ENCODE measurements at regions not wholly inside any gene's neighbourhood (a gene's known extent, or its start where the extent isn't known, plus 50 kb on each side); places are given as distances from the start of the nearest gene placed in this dataset.

- intact Hi-C loops (cut with micrococcal nuclease): no loop called here
- Histone ChIP-seq H3K9ac (ENCODE audit: insufficient read depth in 1 of 2, low read depth in 2 of 2, low read length in 2 of 2) (no peak overlapping the region), H3K36me3 (ENCODE audit: control insufficient read depth, insufficient read depth, low read length) (no peaks in the 10 kb centered on the region), H2AFZ (ENCODE audit: low read depth, low read length) (no peak overlapping the region), H3K4me2 (ENCODE audit: insufficient read depth, low read length) (no peak overlapping the region), H3K4me1 (replicated peaks in 1 of 2; ENCODE audit: control insufficient read depth in 2 of 2, insufficient read depth in 2 of 2, low read length in 2 of 2) (peaks cover 0 to 34% of the 10 kb centered on the region in 2 experiments; a peak in 3 of 5 replicates), H3K27ac (ENCODE audit: extremely low read depth, low read depth, low read length) (no peak overlapping the region), H3K79me2 (ENCODE audit: control insufficient read depth, insufficient read depth, low read length) (no peaks in the 10 kb centered on the region), H3K4me3 (no peak overlapping the region), H4K20me1 (replicated peaks; ENCODE audit: control insufficient read depth, insufficient read depth, low read length) (no peaks in the 10 kb centered on the region), H3K9me1 (ENCODE audit: control insufficient read depth, insufficient read depth, low read length) (no peaks in the 10 kb centered on the region), H3K9me3 (replicated peaks; ENCODE audit: control insufficient read depth, insufficient read depth, low read depth, low read length) (no peaks in the 10 kb centered on the region), H3K27me3 (ENCODE audit: control insufficient read depth in 2 of 2, insufficient read depth in 2 of 2, low read length in 2 of 2) (no peaks in the 10 kb centered on the region; a peak in 1 of 5 replicates)
- CTCF ChIA-PET (ENCODE audit: low intra/inter-chr PET ratio): no interaction called here
- ATAC-seq (no peak; the same call in 2 of the 3 replicates), FAIRE-seq (no peak), DNase-seq (ENCODE audit: extremely low read depth in 1 of 4, low spot score in 3 of 4) (no peak)
- POLR2A ChIA-PET: no interaction called here
- TF ChIP-seq NCOA1 (IDR thresholded peaks at IDR 0.05; ENCODE audit: low read depth): no peak
- peak; percentile 18; the same call in 1 of the 2 replicates for TF ChIP-seq FOSL1 (tag; conservative IDR thresholded peaks at IDR 0.05)
- no peak for TF ChIP-seq STAG1 (CRISPR knock-in tag; IDR thresholded peaks at IDR 0.05; ENCODE audit: borderline replicate concordance)
- TF ChIP-seq GTF2E2 (tag; IDR thresholded peaks at IDR 0.05): 0 out of 2 replicates have a peak, but pooled peaks have one; percentile 7
- in situ Hi-C loops (cut with MboI): no loop called here
- 2% methylated on average over 2 of the region's 2 CpGs for WGBS (ENCODE audit: insufficient coverage, low coverage, missing lambda C conversion rate)
- BruUV-seq (replicated peaks): no TSS peak
Observed at GRCh38 chr6:4323322-4323721, 187.9 kb upstream of the ECI2 start.

GRCh38 chr6:4322846-4323309 is 187.5 kb upstream of the ECI2 start:
- peak overlapping the region; percentile 32; the same call in 1 of the 2 replicates for H3K4me2 ChIP-seq (ENCODE audit: insufficient read depth, low read length)
- in situ Hi-C loops (cut with MboI) (no loop called here), intact Hi-C loops (cut with micrococcal nuclease) (no loop called here)
- no TSS peak for BruUV-seq (replicated peaks)
- no peaks in the 10 kb centered on the region for H4K20me1 ChIP-seq (replicated peaks; ENCODE audit: control insufficient read depth, insufficient read depth, low read length)
- no peaks in the 10 kb centered on the region for H3K79me2 ChIP-seq (ENCODE audit: control insufficient read depth, insufficient read depth, low read length)
- ChIA-PET CTCF (ENCODE audit: low intra/inter-chr PET ratio) (no interaction called here), POLR2A (interaction anchor here (0.5 to 0.8 kb wide), 2 partner anchors 29 to 117 kb away, joined by 3 read pairs; no protein-coding TSS in a partner anchor)
- H3K9me3 ChIP-seq (replicated peaks; ENCODE audit: control insufficient read depth, insufficient read depth, low read depth, low read length): no peaks in the 10 kb centered on the region
- 5% methylated on average over 1 of the region's 1 CpG for WGBS (ENCODE audit: insufficient coverage, low coverage, missing lambda C conversion rate)
- ATAC-seq: peak; percentile 82
- no peak overlapping the region for H3K27ac ChIP-seq (ENCODE audit: extremely low read depth, low read depth, low read length)
- H2AFZ ChIP-seq (ENCODE audit: low read depth, low read length): peak overlapping the region; percentile 18; the same call in 1 of the 2 replicates
- H3K9ac ChIP-seq (ENCODE audit: insufficient read depth in 1 of 2, low read depth in 2 of 2, low read length in 2 of 2): no peak overlapping the region
- peak in 2 of 4 experiments; percentile 23 to 48 for DNase-seq (ENCODE audit: extremely low read depth in 1 of 4, low spot score in 3 of 4)
- H3K4me3 ChIP-seq: no peak overlapping the region
- no peaks in the 10 kb centered on the region for H3K9me1 ChIP-seq (ENCODE audit: control insufficient read depth, insufficient read depth, low read length)
- FAIRE-seq: no peak
- no peaks in the 10 kb centered on the region for H3K36me3 ChIP-seq (ENCODE audit: control insufficient read depth, insufficient read depth, low read length)
- H3K4me1 ChIP-seq (replicated peaks in 1 of 2; ENCODE audit: control insufficient read depth in 2 of 2, insufficient read depth in 2 of 2, low read length in 2 of 2): peaks cover 0 to 34% of the 10 kb centered on the region in 2 experiments; a peak in 3 of 5 replicates
- no peaks in the 10 kb centered on the region; a peak in 1 of 5 replicates for H3K27me3 ChIP-seq (ENCODE audit: control insufficient read depth in 2 of 2, insufficient read depth in 2 of 2, low read length in 2 of 2)
- TF ChIP-seq HBP1 (CRISPR knock-in tag; IDR thresholded peaks at IDR 0.05) (no peak), FIP1L1 (IDR thresholded peaks at IDR 0.05; ENCODE audit: low read depth, low read length, poor library complexity, severe bottlenecking) (no peak), KLF13 (tag; IDR thresholded peaks at IDR 0.05; ENCODE audit: borderline replicate concordance, low read depth) (no peak), ZMIZ1 (IDR thresholded peaks at IDR 0.05; ENCODE audit: low read depth in 2 of 2, low read length in 2 of 2) (no peak), NR4A1 (CRISPR knock-in tag; IDR thresholded peaks at IDR 0.05) (no peak), NR4A1 (tag; IDR thresholded peaks at IDR 0.05) (0 out of 2 replicates have a peak, but pooled peaks have one; percentile 20), SRSF7 (optimal IDR thresholded peaks at IDR 0.05; ENCODE audit: low read depth, low read length) (no peak)

Data from K562 (cell line).